ENCODE measurements at regions not wholly inside any gene's neighbourhood (a gene's known extent, or its start where the extent isn't known, plus 50 kb on each side); places are given as distances from the start of the nearest gene placed in this dataset.

DNA sequence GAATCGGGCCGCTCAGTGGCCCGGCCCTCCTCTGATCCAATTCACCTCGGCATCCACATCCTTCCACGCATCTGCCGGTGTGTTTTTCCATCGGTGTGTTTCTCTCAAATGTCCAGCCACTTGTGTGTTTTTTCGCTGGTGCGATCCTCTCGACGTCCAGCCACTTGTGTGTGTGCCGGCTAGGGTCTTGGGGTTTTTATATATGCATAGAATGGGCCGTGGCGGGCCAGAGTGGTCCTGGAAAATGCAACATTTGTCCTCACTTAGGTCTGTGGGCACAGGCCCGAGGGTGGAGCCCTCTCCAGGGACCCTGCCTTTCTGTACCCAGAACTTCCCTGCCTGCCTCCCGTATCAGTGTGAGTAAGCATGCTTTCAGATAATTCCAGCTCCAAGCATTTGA, 1106.4 kb downstream of the AMY1C start:
- no peak overlapping the region for H3K4me3 ChIP-seq (ENCODE audit: low read length)
- no peak for DNase-seq (ENCODE audit: low read depth)
- TF ChIP-seq, protein P1, sequence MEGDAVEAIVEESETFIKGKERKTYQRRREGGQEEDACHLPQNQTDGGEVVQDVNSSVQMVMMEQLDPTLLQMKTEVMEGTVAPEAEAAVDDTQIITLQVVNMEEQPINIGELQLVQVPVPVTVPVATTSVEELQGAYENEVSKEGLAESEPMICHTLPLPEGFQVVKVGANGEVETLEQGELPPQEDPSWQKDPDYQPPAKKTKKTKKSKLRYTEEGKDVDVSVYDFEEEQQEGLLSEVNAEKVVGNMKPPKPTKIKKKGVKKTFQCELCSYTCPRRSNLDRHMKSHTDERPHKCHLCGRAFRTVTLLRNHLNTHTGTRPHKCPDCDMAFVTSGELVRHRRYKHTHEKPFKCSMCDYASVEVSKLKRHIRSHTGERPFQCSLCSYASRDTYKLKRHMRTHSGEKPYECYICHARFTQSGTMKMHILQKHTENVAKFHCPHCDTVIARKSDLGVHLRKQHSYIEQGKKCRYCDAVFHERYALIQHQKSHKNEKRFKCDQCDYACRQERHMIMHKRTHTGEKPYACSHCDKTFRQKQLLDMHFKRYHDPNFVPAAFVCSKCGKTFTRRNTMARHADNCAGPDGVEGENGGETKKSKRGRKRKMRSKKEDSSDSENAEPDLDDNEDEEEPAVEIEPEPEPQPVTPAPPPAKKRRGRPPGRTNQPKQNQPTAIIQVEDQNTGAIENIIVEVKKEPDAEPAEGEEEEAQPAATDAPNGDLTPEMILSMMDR (conservative IDR thresholded peaks at IDR 0.05; ENCODE audit: low read length) = no peak

DNA sequence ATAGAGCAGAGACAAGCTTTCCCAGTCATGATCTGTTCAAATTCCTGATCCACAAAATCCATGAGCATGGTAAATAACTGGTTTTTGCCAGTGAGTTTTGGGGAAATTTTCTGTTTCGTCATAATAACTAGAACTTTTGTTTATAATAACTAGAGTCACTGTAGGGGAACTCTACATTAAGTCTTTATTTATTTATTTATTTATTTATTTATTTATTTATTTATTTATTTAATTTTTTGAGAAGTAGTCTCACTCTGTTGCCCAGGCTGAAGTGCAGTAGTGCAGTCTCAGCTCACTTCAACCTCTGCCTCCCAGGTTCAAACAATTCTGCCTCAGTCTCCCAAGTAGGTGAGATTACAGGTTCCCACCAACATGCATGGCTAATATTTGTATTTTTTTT, 1106.8 kb downstream of the AMY1C start:
- TF ChIP-seq, protein P1 (conservative IDR thresholded peaks at IDR 0.05; ENCODE audit: low read length) = no peak
- no peak for DNase-seq (ENCODE audit: low read depth)
- no peak overlapping the region for H3K4me3 ChIP-seq (ENCODE audit: low read length)

DNA sequence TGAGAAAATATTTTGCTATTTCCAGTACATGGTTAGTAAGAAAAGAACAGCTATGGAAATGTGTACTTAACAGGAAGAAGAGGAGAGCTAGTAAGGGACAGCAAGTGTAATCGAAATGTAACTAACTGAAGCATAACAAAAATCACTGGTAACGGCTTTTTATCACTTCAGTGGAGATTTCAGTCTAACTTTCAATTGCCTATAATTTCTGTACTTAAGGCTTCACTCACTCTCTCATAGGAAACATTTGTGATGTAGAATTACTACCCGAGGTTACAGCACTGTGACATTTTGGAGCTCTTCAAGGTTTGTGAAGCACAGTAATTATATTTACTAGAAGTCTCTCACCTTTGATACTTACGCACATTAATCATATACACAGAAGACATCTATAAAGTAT, 1119.1 kb downstream of the AMY1C start:
- DNase-seq (ENCODE audit: low read depth) = no peak
- TF ChIP-seq, protein P1 (conservative IDR thresholded peaks at IDR 0.05; ENCODE audit: low read length) = no peak
- H3K4me3 ChIP-seq (ENCODE audit: low read length) = no peak overlapping the region

DNA sequence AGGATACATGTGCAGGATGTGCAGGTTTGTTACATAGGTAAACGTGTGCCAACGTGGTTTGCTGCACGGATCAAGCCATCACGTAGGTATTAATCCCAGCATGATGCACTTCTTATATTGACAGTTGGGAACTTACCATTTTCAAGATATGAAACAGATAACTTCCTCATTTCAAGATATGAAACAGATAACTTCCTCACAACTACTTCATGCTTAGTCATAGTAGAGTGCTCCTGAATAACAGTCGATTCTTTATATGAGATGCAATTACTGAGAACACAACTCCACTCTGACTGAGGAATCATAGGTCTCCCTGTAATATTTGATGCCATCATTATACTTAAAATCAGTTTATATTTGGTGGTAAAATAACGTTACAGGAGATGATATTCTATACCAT, 1124.3 kb downstream of the AMY1C start:
- DNase-seq (ENCODE audit: low read depth) = no peak
- no peak overlapping the region for H3K4me3 ChIP-seq (ENCODE audit: low read length)
- TF ChIP-seq, protein P1 (conservative IDR thresholded peaks at IDR 0.05; ENCODE audit: low read length) = no peak

DNA sequence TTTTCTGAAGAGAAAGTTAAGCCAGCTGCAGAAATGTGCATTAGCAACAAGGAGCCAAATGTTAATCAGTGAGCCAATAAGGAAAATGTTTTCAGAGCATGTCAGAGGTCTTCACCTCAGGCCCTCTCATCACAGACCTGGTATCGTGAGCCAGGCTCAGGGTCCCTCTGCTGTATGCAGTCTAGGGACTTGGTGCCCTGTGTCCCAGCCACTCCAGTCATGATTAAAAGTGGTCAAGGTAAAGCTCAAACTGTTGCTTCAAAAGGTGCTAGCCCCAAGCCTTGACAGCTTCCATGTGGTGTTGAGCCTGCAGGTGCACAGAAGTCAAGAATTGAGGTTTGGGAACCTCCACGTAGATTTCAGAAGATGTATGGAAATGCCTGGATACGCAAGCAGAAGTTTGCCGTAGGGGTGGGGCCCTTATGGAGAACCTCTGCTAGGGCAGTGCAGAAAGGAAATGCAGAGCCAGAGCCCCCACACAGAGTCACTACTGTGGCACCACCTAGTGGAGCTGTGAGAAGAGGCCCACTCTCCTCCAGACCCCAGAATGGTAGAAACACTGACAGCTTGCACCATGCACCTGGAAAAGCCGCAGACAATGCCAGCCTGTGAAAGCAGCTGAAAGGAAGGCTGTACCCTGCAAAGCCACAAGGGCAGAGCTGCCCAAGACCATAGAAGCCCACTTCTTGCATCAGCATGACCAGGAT, 1128.7 kb downstream of the AMY1C start:
- no peak overlapping the region for H3K4me3 ChIP-seq (ENCODE audit: low read length)
- TF ChIP-seq, protein P1 (conservative IDR thresholded peaks at IDR 0.05; ENCODE audit: low read length) = no peak
- no peak for DNase-seq (ENCODE audit: low read depth)

DNA sequence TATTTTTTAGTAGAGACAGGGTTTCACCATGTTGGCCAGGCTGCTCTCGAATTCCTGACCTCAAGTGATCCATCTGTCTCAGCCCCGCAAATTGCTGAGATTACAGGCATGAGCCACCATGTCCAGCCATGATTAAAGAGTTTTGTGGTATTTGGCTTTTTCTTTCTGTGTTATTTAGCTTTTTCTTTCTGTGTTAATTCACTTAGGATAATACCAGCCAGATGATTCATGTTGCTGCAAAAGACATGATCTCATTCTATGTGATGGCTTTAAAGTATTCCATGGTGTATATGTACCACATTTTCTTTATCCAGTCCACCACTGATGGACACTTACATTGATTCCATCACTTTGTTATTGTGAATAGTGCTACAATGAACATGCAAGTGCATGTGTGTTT, 1135.2 kb downstream of the AMY1C start:
- DNase-seq (ENCODE audit: low read depth) = no peak
- no peak overlapping the region for H3K4me3 ChIP-seq (ENCODE audit: low read length)
- TF ChIP-seq, protein P1 (conservative IDR thresholded peaks at IDR 0.05; ENCODE audit: low read length) = no peak

DNA sequence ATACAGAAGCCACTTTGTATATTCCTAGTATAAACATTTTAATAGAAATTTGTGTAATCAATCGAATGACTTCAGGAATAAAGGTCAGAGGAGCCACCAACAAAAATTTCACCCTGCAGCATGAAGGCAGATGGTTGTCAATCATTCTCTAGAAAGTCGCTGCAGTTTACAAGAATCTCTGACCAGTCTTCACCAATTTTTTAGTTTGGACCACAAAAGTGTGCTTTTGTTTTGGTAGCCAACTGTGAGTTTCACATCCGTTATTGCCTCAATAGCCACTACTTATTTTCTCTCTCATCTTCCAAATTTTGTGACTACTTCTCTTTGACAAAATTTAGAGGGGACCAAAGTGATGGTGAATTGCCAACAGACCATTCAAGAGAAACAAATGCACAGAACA, 1155.6 kb downstream of the AMY1C start:
- no peak for DNase-seq (ENCODE audit: low read depth)
- TF ChIP-seq, protein P1 (conservative IDR thresholded peaks at IDR 0.05; ENCODE audit: low read length) = no peak
- no peak overlapping the region for H3K4me3 ChIP-seq (ENCODE audit: low read length)
